ENCODE measurements at regions not wholly inside any gene's neighbourhood (a gene's known extent, or its start where the extent isn't known, plus 50 kb on each side); places are given as distances from the start of the nearest gene placed in this dataset.
"Not testable (repeated sequence)": the region's sequence is repeated elsewhere in the genome, so short reads cannot be mapped to it uniquely, and the experiment has no call there.

GRCh38 chr3:15877813-15878212 is 80.0 kb upstream of the ANKRD28 start:
- H2BK5ac ChIP-seq (ENCODE audit: insufficient read length, low read length): no peak overlapping the region
- no peak overlapping the region for H3T11ph ChIP-seq (ENCODE audit: low read length)
- H3K27me3 Mint-ChIP-seq (ENCODE audit: low read depth): no peaks in the 10 kb centered on the region
- no peak overlapping the region for H2BK15ac ChIP-seq (ENCODE audit: low read depth, low read length)
- no peak overlapping the region for H3K4ac ChIP-seq (ENCODE audit: low read depth, low read length)
- no peak overlapping the region for H3K4me2 ChIP-seq (ENCODE audit: insufficient read depth, insufficient read length, low read length)
- H3K56ac ChIP-seq (ENCODE audit: insufficient read length, low read depth, low read length): no peak overlapping the region
- no peaks in the 10 kb centered on the region for H3K23me2 ChIP-seq (ENCODE audit: insufficient read length, low read depth, low read length, poor library complexity, severe bottlenecking)
- no peaks in the 10 kb centered on the region for H3K79me1 ChIP-seq (ENCODE audit: insufficient read depth, low read depth, low read length, poor library complexity, severe bottlenecking)
- H3K27ac Mint-ChIP-seq: no peak overlapping the region
- WGBS (ENCODE audit: extremely low coverage, insufficient read length, low lambda C conversion rate): no CpG with 5 or more reads among the region's 20 CpGs
- no peak overlapping the region for H2BK12ac ChIP-seq (ENCODE audit: insufficient read length, low read depth, low read length)
- H2BK20ac ChIP-seq (ENCODE audit: low read depth, low read length, poor library complexity, severe bottlenecking): no peak overlapping the region
- no peaks in the 10 kb centered on the region for H3K79me2 ChIP-seq (ENCODE audit: insufficient read depth, low read length)
- H3K27ac ChIP-seq (ENCODE audit: insufficient read length, low read depth, low read length): no peak overlapping the region
- no peak for TF ChIP-seq CTCF (conservative IDR thresholded peaks at IDR 0.05)
- no peaks in the 10 kb centered on the region for H3K9me3 ChIP-seq (ENCODE audit: control insufficient read depth, low read depth, low read length)
- 0 out of 4 replicates have a peak, but pooled peaks cover 0 to 5% of the 10 kb centered on the region in 2 experiments for H3K4me1 Mint-ChIP-seq
- no peaks in the 10 kb centered on the region; a peak in 1 of 5 replicates for H3K9me3 Mint-ChIP-seq
- H3K4me3 Mint-ChIP-seq: no peak overlapping the region
- no peaks in the 10 kb centered on the region for H4K20me1 ChIP-seq (ENCODE audit: control insufficient read depth, insufficient read depth, insufficient read length)
- no peak overlapping the region for H3K14ac ChIP-seq (ENCODE audit: insufficient read depth, low read length)
- no peak overlapping the region for H4K5ac ChIP-seq (ENCODE audit: insufficient read length, low read depth, low read length)
- H3K27me3 ChIP-seq (ENCODE audit: insufficient read depth, low read length): no peaks in the 10 kb centered on the region
- no peak overlapping the region for H3K23ac ChIP-seq (ENCODE audit: insufficient read length, low read depth, low read length)
- H2BK120ac ChIP-seq (ENCODE audit: low read depth, low read length, poor library complexity, severe bottlenecking): no peak overlapping the region
- H3K4me1 ChIP-seq (ENCODE audit: insufficient read depth, low read length): no peaks in the 10 kb centered on the region
- no peak overlapping the region for H2AK5ac ChIP-seq (ENCODE audit: insufficient read length, low read length)
- no peak overlapping the region for H4K8ac ChIP-seq (replicated peaks; ENCODE audit: insufficient read length, low read depth, low read length)
- no peak overlapping the region for H4K91ac ChIP-seq (ENCODE audit: insufficient read length, low read depth, low read length)
- H3K9ac ChIP-seq (ENCODE audit: extremely low read depth, insufficient read length, low read length): no peak overlapping the region
- peaks cover 9 to 16% (median 14%) of the 10 kb centered on the region in 3 experiments; a peak in 6 of 7 replicates for H3K36me3 Mint-ChIP-seq (ENCODE audit: insufficient read depth in 1 of 3, low read depth in 3 of 3)
- no peak for DNase-seq
- H3K18ac ChIP-seq (ENCODE audit: insufficient read length, low read depth, low read length): no peak overlapping the region
- H2AFZ ChIP-seq (ENCODE audit: low read length): no peak overlapping the region

GRCh38 chr3:15879787-15880186 is 82.0 kb upstream of the ANKRD28 start:
- not testable (repeated sequence) for H3K4me3 Mint-ChIP-seq; H3K27me3 ChIP-seq (ENCODE audit: insufficient read depth, low read length); H3K27ac ChIP-seq (ENCODE audit: insufficient read length, low read depth, low read length); H2BK12ac ChIP-seq (ENCODE audit: insufficient read length, low read depth, low read length); H3K9ac ChIP-seq (ENCODE audit: extremely low read depth, insufficient read length, low read length); H2BK20ac ChIP-seq (ENCODE audit: low read depth, low read length, poor library complexity, severe bottlenecking); H3K4ac ChIP-seq (ENCODE audit: low read depth, low read length); H3K9me3 Mint-ChIP-seq; H2AK5ac ChIP-seq (ENCODE audit: insufficient read length, low read length); H3K79me1 ChIP-seq (ENCODE audit: insufficient read depth, low read depth, low read length, poor library complexity, severe bottlenecking); H3K4me1 Mint-ChIP-seq; H3K18ac ChIP-seq (ENCODE audit: insufficient read length, low read depth, low read length); H3K27me3 Mint-ChIP-seq (ENCODE audit: low read depth); H4K20me1 ChIP-seq (ENCODE audit: control insufficient read depth, insufficient read depth, insufficient read length); H3K4me1 ChIP-seq (ENCODE audit: insufficient read depth, low read length); H2BK5ac ChIP-seq (ENCODE audit: insufficient read length, low read length); H3K4me2 ChIP-seq (ENCODE audit: insufficient read depth, insufficient read length, low read length); H2AFZ ChIP-seq (ENCODE audit: low read length); H3K79me2 ChIP-seq (ENCODE audit: insufficient read depth, low read length); H3T11ph ChIP-seq (ENCODE audit: low read length); H3K14ac ChIP-seq (ENCODE audit: insufficient read depth, low read length); H3K27ac Mint-ChIP-seq; H2BK15ac ChIP-seq (ENCODE audit: low read depth, low read length); H4K5ac ChIP-seq (ENCODE audit: insufficient read length, low read depth, low read length); H3K23ac ChIP-seq (ENCODE audit: insufficient read length, low read depth, low read length); H4K8ac ChIP-seq (replicated peaks; ENCODE audit: insufficient read length, low read depth, low read length); H4K91ac ChIP-seq (ENCODE audit: insufficient read length, low read depth, low read length); H3K23me2 ChIP-seq (ENCODE audit: insufficient read length, low read depth, low read length, poor library complexity, severe bottlenecking); DNase-seq; H3K9me3 ChIP-seq (ENCODE audit: control insufficient read depth, low read depth, low read length); H2BK120ac ChIP-seq (ENCODE audit: low read depth, low read length, poor library complexity, severe bottlenecking); H3K56ac ChIP-seq (ENCODE audit: insufficient read length, low read depth, low read length)
- WGBS (ENCODE audit: extremely low coverage, insufficient read length, low lambda C conversion rate): no CpG with 5 or more reads among the region's 3 CpGs
- H3K36me3 Mint-ChIP-seq (ENCODE audit: insufficient read depth in 1 of 3, low read depth in 3 of 3): peaks cover 9 to 16% (median 14%) of the 10 kb centered on the region in 3 experiments; a peak in 6 of 7 replicates
